Activated naive CD4-positive, alpha-beta T cell treated with anti-CD3 and anti-CD28 coated beads, Interleukin-2, amount 50 U/mL, for 24 hours (primary cell): ENCODE measurements at regions not wholly inside any gene's neighbourhood (a gene's known extent, or its start where the extent isn't known, plus 50 kb on each side); places are given as distances from the start of the nearest gene placed in this dataset.

ENCODE experiments used
- H3K27ac Mint-ChIP-seq: one replicate; pipeline ENCODE4 v1.8.0; 2021; ENCODE audit warnings: mild to moderate bottlenecking, mixed read lengths
- H3K27me3 Mint-ChIP-seq: one replicate; pipeline ENCODE4 v1.8.0; 2021; ENCODE audit warnings: mixed read lengths
- H3K36me3 Mint-ChIP-seq: one replicate; pipeline ENCODE4 v1.8.0; 2021; ENCODE audit warnings: mixed read lengths
- H3K4me1 Mint-ChIP-seq: one replicate; pipeline ENCODE4 v1.8.0; 2021; ENCODE audit warnings: mixed read lengths
- H3K4me3 Mint-ChIP-seq: one replicate; pipeline ENCODE4 v1.8.0; 2021; ENCODE audit warnings: mild to moderate bottlenecking, mixed read lengths
- H3K9me3 Mint-ChIP-seq: one replicate; pipeline ENCODE4 v1.8.0; 2021; ENCODE audit warnings: mixed read lengths

- Mint-ChIP-seq H3K36me3 (peaks cover 15% of the 10 kb centered on the region), H3K4me3 (no peak overlapping the region), H3K27ac (no peak overlapping the region)
Observed at GRCh38 chr4:217891-218290, 87.4 kb downstream of the ZNF732 start.

GRCh38 chr4:213971-214370 lies 89.7 kb downstream of the ZNF718 start:
- Mint-ChIP-seq H3K4me1 (peaks cover 34% of the 10 kb centered on the region), H3K36me3 (peaks cover 11% of the 10 kb centered on the region), H3K27me3 (peaks cover 5% of the 10 kb centered on the region), H3K4me3 (peak overlapping the region; percentile 54), H3K27ac (no peak overlapping the region), H3K9me3 (peaks cover 6% of the 10 kb centered on the region)

More at GRCh38 chr4:217891-218290, 87.4 kb downstream of the ZNF732 start:
- Mint-ChIP-seq H3K27me3 (peaks cover 5% of the 10 kb centered on the region), H3K4me1 (peaks cover 7% of the 10 kb centered on the region), H3K9me3 (peaks cover 6% of the 10 kb centered on the region)
